Esophagus muscularis mucosa (tissue), 3 donors: ENCODE measurements at regions not wholly inside any gene's neighbourhood (a gene's known extent, or its start where the extent isn't known, plus 50 kb on each side); places are given as distances from the start of the nearest gene placed in this dataset.

ENCODE experiments used
- EP300 ChIP-seq: sonication (generic); formaldehyde crosslinking; IDR thresholded peaks from one replicate; pipeline ENCODE4 v1.6.1; 2017; ENCODE audit warnings: antibody characterized with exemption
- TF ChIP-seq, protein P1 (sequence below), 3 experiments: fragments of 200-600 bp in 2 of 3; fragments of 450-650 bp in 1 of 3; sonication (generic) in 2 of 3; IDR thresholded peaks; one replicate each; pipeline ENCODE4 v1.5.1; 2017 to 2019; ENCODE audit warnings: antibody characterized with exemption in 3 of 3, mild to moderate bottlenecking in 2 of 3, moderate library complexity in 1 of 3

GRCh38 chr4:53790286-53790685 lies 199.0 kb upstream of the LNX1 start:
- TF ChIP-seq, protein P1, sequence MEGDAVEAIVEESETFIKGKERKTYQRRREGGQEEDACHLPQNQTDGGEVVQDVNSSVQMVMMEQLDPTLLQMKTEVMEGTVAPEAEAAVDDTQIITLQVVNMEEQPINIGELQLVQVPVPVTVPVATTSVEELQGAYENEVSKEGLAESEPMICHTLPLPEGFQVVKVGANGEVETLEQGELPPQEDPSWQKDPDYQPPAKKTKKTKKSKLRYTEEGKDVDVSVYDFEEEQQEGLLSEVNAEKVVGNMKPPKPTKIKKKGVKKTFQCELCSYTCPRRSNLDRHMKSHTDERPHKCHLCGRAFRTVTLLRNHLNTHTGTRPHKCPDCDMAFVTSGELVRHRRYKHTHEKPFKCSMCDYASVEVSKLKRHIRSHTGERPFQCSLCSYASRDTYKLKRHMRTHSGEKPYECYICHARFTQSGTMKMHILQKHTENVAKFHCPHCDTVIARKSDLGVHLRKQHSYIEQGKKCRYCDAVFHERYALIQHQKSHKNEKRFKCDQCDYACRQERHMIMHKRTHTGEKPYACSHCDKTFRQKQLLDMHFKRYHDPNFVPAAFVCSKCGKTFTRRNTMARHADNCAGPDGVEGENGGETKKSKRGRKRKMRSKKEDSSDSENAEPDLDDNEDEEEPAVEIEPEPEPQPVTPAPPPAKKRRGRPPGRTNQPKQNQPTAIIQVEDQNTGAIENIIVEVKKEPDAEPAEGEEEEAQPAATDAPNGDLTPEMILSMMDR (IDR thresholded peaks at IDR 0.05): no peak
- no peak for TF ChIP-seq EP300
